ENCODE measurements at regions not wholly inside any gene's neighbourhood (a gene's known extent, or its start where the extent isn't known, plus 50 kb on each side); places are given as distances from the start of the nearest gene placed in this dataset.

DNA sequence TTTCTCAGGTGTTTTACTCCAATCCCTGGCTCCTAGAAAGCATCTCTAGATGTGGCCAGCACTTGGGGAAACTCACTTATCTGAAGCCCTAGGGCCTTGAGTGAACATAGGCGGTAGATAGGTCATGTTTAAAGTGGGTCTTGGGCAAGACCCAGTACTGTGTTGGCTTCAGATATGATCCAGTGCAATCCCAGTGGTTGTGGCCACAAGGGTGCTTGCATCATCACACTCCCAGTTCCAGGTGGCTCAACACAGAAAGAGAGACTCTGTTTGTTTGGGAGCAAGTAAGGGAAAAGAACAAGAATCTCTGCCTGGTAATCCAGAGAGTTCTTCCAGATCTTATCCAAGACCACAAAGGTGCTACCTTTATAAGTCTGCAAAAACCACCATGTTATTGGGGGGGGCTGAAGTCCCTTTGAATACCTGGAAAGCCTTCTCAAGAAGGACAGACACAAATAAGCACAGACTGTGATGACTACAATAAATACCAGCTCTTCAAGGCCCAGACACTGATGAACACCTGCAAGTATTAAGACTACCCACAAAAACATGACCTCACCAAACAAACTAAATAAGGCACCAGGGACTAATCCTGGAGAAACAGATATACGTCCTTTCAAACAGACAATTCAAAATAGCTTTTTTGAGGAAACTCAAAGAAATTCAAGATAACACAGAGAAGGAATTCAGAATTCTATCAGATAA lies 114.7 kb downstream of the LURAP1L start:
- Histone ChIP-seq H3K27ac (ENCODE audit: low read depth, low read length) (no peak overlapping the region), H3K9me3 (ENCODE audit: low read depth, low read length) (no peaks in the 10 kb centered on the region), H4K20me1 (ENCODE audit: insufficient read depth, low read length) (no peaks in the 10 kb centered on the region), H3K4me1 (ENCODE audit: insufficient read depth, low read length) (no peaks in the 10 kb centered on the region), H3K36me3 (ENCODE audit: insufficient read depth, low read length) (no peaks in the 10 kb centered on the region), H3K79me2 (ENCODE audit: insufficient read depth, low read length) (no peaks in the 10 kb centered on the region), H3K27me3 (ENCODE audit: insufficient read depth, low read length) (no peaks in the 10 kb centered on the region), H2AFZ (ENCODE audit: low read length) (no peak overlapping the region), H3K4me2 (ENCODE audit: insufficient read depth, low read length) (no peak overlapping the region), H3K4me3 (ENCODE audit: insufficient read depth, low read length) (no peak overlapping the region)
- DNase-seq (ENCODE audit: insufficient read length, low spot score, missing footprints): no peak
- TF ChIP-seq, protein P1, sequence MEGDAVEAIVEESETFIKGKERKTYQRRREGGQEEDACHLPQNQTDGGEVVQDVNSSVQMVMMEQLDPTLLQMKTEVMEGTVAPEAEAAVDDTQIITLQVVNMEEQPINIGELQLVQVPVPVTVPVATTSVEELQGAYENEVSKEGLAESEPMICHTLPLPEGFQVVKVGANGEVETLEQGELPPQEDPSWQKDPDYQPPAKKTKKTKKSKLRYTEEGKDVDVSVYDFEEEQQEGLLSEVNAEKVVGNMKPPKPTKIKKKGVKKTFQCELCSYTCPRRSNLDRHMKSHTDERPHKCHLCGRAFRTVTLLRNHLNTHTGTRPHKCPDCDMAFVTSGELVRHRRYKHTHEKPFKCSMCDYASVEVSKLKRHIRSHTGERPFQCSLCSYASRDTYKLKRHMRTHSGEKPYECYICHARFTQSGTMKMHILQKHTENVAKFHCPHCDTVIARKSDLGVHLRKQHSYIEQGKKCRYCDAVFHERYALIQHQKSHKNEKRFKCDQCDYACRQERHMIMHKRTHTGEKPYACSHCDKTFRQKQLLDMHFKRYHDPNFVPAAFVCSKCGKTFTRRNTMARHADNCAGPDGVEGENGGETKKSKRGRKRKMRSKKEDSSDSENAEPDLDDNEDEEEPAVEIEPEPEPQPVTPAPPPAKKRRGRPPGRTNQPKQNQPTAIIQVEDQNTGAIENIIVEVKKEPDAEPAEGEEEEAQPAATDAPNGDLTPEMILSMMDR (IDR thresholded peaks at IDR 0.05; ENCODE audit: extremely low read depth, low read depth, low read length): no peak

GRCh38 chr9:12891588-12891987 lies 116.8 kb downstream of the LURAP1L start:
- Histone ChIP-seq H3K36me3 (ENCODE audit: insufficient read depth, low read length) (no peaks in the 10 kb centered on the region), H3K27ac (ENCODE audit: low read depth, low read length) (no peak overlapping the region), H3K4me3 (ENCODE audit: insufficient read depth, low read length) (no peak overlapping the region), H3K4me1 (ENCODE audit: insufficient read depth, low read length) (no peaks in the 10 kb centered on the region), H3K9me3 (ENCODE audit: low read depth, low read length) (no peaks in the 10 kb centered on the region), H3K4me2 (ENCODE audit: insufficient read depth, low read length) (no peak overlapping the region), H2AFZ (ENCODE audit: low read length) (no peak overlapping the region), H3K27me3 (ENCODE audit: insufficient read depth, low read length) (no peaks in the 10 kb centered on the region), H4K20me1 (ENCODE audit: insufficient read depth, low read length) (no peaks in the 10 kb centered on the region), H3K79me2 (ENCODE audit: insufficient read depth, low read length) (no peaks in the 10 kb centered on the region)
- TF ChIP-seq, protein P1 (IDR thresholded peaks at IDR 0.05; ENCODE audit: extremely low read depth, low read depth, low read length): no peak
- DNase-seq (ENCODE audit: insufficient read length, low spot score, missing footprints): no peak

DNA sequence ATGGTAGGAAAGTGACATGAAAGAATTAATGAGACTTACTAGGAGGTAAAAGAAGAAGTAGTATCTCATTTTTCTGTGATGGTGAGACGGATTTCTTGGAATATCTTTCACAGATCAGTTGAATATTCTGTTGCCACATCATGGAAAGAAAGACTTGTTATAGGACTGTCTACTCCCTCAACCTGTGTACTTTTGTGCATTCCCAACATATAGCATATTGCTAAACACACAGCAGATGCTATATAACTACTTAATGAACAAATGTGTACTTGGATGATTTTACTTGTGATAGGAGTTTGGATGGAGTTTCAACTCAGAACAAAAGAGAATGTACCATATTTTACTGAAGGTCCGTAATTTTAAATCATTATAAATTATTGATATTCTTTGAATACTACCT lies 128.5 kb downstream of the LURAP1L start:
- H3K79me2 ChIP-seq (ENCODE audit: insufficient read depth, low read length): no peaks in the 10 kb centered on the region
- H3K4me3 ChIP-seq (ENCODE audit: insufficient read depth, low read length): no peak overlapping the region
- TF ChIP-seq, protein P1 (IDR thresholded peaks at IDR 0.05; ENCODE audit: extremely low read depth, low read depth, low read length): no peak
- H3K27ac ChIP-seq (ENCODE audit: low read depth, low read length): no peak overlapping the region
- H3K9me3 ChIP-seq (ENCODE audit: low read depth, low read length): no peaks in the 10 kb centered on the region
- no peak overlapping the region for H3K4me2 ChIP-seq (ENCODE audit: insufficient read depth, low read length)
- H3K36me3 ChIP-seq (ENCODE audit: insufficient read depth, low read length): no peaks in the 10 kb centered on the region
- no peaks in the 10 kb centered on the region for H4K20me1 ChIP-seq (ENCODE audit: insufficient read depth, low read length)
- no peaks in the 10 kb centered on the region for H3K27me3 ChIP-seq (ENCODE audit: insufficient read depth, low read length)
- H3K4me1 ChIP-seq (ENCODE audit: insufficient read depth, low read length): no peaks in the 10 kb centered on the region
- no peak overlapping the region for H2AFZ ChIP-seq (ENCODE audit: low read length)
- no peak for DNase-seq (ENCODE audit: insufficient read length, low spot score, missing footprints)

GRCh38 chr9:12904261-12905000 lies 129.6 kb downstream of the LURAP1L start:
- H3K4me2 ChIP-seq (ENCODE audit: insufficient read depth, low read length): no peak overlapping the region
- no peaks in the 10 kb centered on the region for H3K27me3 ChIP-seq (ENCODE audit: insufficient read depth, low read length)
- no peak overlapping the region for H3K4me3 ChIP-seq (ENCODE audit: insufficient read depth, low read length)
- no peak overlapping the region for H3K27ac ChIP-seq (ENCODE audit: low read depth, low read length)
- H2AFZ ChIP-seq (ENCODE audit: low read length): no peak overlapping the region
- no peaks in the 10 kb centered on the region for H3K4me1 ChIP-seq (ENCODE audit: insufficient read depth, low read length)
- H3K79me2 ChIP-seq (ENCODE audit: insufficient read depth, low read length): no peaks in the 10 kb centered on the region
- TF ChIP-seq, protein P1 (IDR thresholded peaks at IDR 0.05; ENCODE audit: extremely low read depth, low read depth, low read length): no peak
- no peaks in the 10 kb centered on the region for H3K9me3 ChIP-seq (ENCODE audit: low read depth, low read length)
- DNase-seq (ENCODE audit: insufficient read length, low spot score, missing footprints): no peak
- H3K36me3 ChIP-seq (ENCODE audit: insufficient read depth, low read length): no peaks in the 10 kb centered on the region
- no peaks in the 10 kb centered on the region for H4K20me1 ChIP-seq (ENCODE audit: insufficient read depth, low read length)

Measured in osteoblast (primary cell).